Vagina (tissue), 2 donors: ENCODE measurements at regions not wholly inside any gene's neighbourhood (a gene's known extent, or its start where the extent isn't known, plus 50 kb on each side); places are given as distances from the start of the nearest gene placed in this dataset.

Source experiments
- CTCF ChIP-seq, 3 experiments: fragments of 450-650 bp in 2 of 3; fragments of 200-600 bp in 1 of 3; sonication (generic) in 1 of 3; IDR thresholded peaks; one replicate each; pipeline ENCODE4 v1.5.1; 2017 to 2019; ENCODE audit warnings: antibody characterized with exemption in 3 of 3, mild to moderate bottlenecking in 2 of 3, moderate library complexity in 2 of 3
- POLR2A ChIP-seq, 2 donors: fragments of 450-650 bp; IDR thresholded peaks; one replicate each; pipeline ENCODE4 v1.6.1; 2017; ENCODE audit warnings: antibody characterized with exemption in 2 of 2, mild to moderate bottlenecking in 2 of 2, moderate library complexity in 2 of 2

- TF ChIP-seq POLR2A (IDR thresholded peaks at IDR 0.05) (no peak), CTCF (IDR thresholded peaks at IDR 0.05) (no peak)
These were observed 93.5 kb upstream of the GUCY1A1 start for GRCh38 chr4:155573126-155573525.
